Erythroblast (primary cell): ENCODE measurements at regions not wholly inside any gene's neighbourhood (a gene's known extent, or its start where the extent isn't known, plus 50 kb on each side); places are given as distances from the start of the nearest gene placed in this dataset.

Experiments used
- GATA1 ChIP-seq: IDR thresholded peaks from 2 replicates; pipeline ENCODE4 v1.6.1; 2011; ENCODE audit warnings: low read depth, mild to moderate bottlenecking, control low read depth, low read length, moderate library complexity
- POLR2A ChIP-seq: IDR thresholded peaks from 2 replicates; pipeline ENCODE4 v1.6.1; 2011; ENCODE audit warnings: mild to moderate bottlenecking, low read length

DNA sequence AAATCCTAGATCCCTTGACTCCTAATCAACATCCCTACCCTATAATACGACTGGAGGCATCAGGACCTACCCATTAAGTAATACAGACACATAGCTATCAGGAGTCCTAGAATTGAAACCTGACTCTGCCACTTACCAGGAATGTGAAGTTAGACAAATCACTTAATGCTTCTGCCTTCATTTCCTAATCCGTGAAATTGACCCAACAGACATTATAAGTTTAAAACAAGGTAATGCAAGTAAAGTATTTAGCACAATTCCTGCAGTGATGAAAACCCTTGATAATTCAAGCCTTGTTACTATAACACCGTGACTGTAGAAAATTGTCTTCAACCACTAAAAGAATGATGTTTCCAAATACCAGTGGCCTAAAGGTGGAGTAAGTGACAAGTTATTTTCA lies 150.2 kb downstream of the KCNJ2 start:
- TF ChIP-seq POLR2A, result no peak
- no peak for TF ChIP-seq GATA1
